GM18502 (cell line): ENCODE measurements at regions not wholly inside any gene's neighbourhood (a gene's known extent, or its start where the extent isn't known, plus 50 kb on each side); places are given as distances from the start of the nearest gene placed in this dataset.
"Not testable (repeated sequence)": the region's sequence is repeated elsewhere in the genome, so short reads cannot be mapped to it uniquely, and the experiment has no call there.

Experiments
- ATAC-seq: cut with Tn5 transposase; IDR thresholded peaks from one replicate; pipeline ENCODE4 v1.9.1; 2021; ENCODE audit warnings: mild to moderate bottlenecking; ENCODE audit not compliant: unreplicated experiment, poor library complexity

- no peak for ATAC-seq
Measured at GRCh38 chr4:66574145-66574978, 904.1 kb upstream of the EPHA5 start.

GRCh38 chr4:66572949-66573348, 902.7 kb upstream of the EPHA5 start:
- no peak for ATAC-seq

- ATAC-seq, result no peak
Measured at GRCh38 chr4:66571145-66571695, 900.9 kb upstream of the EPHA5 start.

- no peak for ATAC-seq
Measured at GRCh38 chr4:66569228-66569627, 898.9 kb upstream of the EPHA5 start.

- ATAC-seq, result no peak
Measured at GRCh38 chr4:66568431-66568830, 898.1 kb upstream of the EPHA5 start.

GRCh38 chr4:66568001-66568400, 897.7 kb upstream of the EPHA5 start:
- ATAC-seq, result no peak

- no peak for ATAC-seq
Measured at GRCh38 chr4:66567551-66567950, 897.3 kb upstream of the EPHA5 start.

GRCh38 chr4:66565801-66566200, 895.5 kb upstream of the EPHA5 start:
- no peak for ATAC-seq

GRCh38 chr4:66564901-66565651, 894.8 kb upstream of the EPHA5 start:
- ATAC-seq, result no peak

GRCh38 chr4:66562276-66562806, 892.1 kb upstream of the EPHA5 start:
- no peak for ATAC-seq

- ATAC-seq, result not testable (repeated sequence)
Measured at GRCh38 chr4:66561465-66562053, 891.3 kb upstream of the EPHA5 start.

- no peak for ATAC-seq
Measured at GRCh38 chr4:66558651-66559050, 888.4 kb upstream of the EPHA5 start.

GRCh38 chr4:66556651-66557278, 886.5 kb upstream of the EPHA5 start:
- ATAC-seq, result no peak

GRCh38 chr4:66555301-66555700, 885.0 kb upstream of the EPHA5 start:
- no peak for ATAC-seq

- no peak for ATAC-seq
Measured at GRCh38 chr4:66554826-66555225, 884.5 kb upstream of the EPHA5 start.

- ATAC-seq, result not testable (repeated sequence)
Measured at GRCh38 chr4:66545301-66545700, 875.0 kb upstream of the EPHA5 start.

- no peak for ATAC-seq
Measured at GRCh38 chr4:66544281-66544680, 874.0 kb upstream of the EPHA5 start.

- no peak for ATAC-seq
Measured at GRCh38 chr4:66539745-66540144, 869.5 kb upstream of the EPHA5 start.

GRCh38 chr4:66524781-66525180, 854.5 kb upstream of the EPHA5 start:
- no peak for ATAC-seq

GRCh38 chr4:66522244-66522643, 852.0 kb upstream of the EPHA5 start:
- ATAC-seq, result no peak
